GM23338 (cell line): ENCODE measurements at regions not wholly inside any gene's neighbourhood (a gene's known extent, or its start where the extent isn't known, plus 50 kb on each side); places are given as distances from the start of the nearest gene placed in this dataset.

Experiments
- ATAC-seq: fragments of 200-7000 bp; cut with Tn5 transposase; 3 replicates; pipeline ENCODE4 v1.9.1; 2020
- DNase-seq: peaks from one replicate; pipeline ENCODE4 v3.0.0-alpha.2; 2015; ENCODE audit warnings: low spot score
- H2AFZ ChIP-seq: fragments of 200-600 bp; sonication (generic); 2 replicates; pipeline ENCODE4 v1.8.0; 2016; ENCODE audit warnings: antibody characterized with exemption, mild to moderate bottlenecking, moderate library complexity
- H3F3A ChIP-seq: fragments of 200-600 bp; sonication (generic); replicated peaks from 2 replicates; pipeline ENCODE4 v1.8.0; 2017; ENCODE audit warnings: antibody characterized with exemption, mixed run types, low read depth
- H3K27ac ChIP-seq: fragments of 200-600 bp; sonication (generic); 2 replicates; pipeline ENCODE4 v1.6.1; 2016; ENCODE audit warnings: low read depth
- H3K27me3 ChIP-seq: fragments of 200-600 bp; sonication (generic); 2 replicates; pipeline ENCODE4 v1.8.0; 2016; ENCODE audit warnings: mild to moderate bottlenecking, mixed run types, moderate library complexity; ENCODE audit not compliant: insufficient read depth
- H3K36me3 ChIP-seq: fragments of 200-600 bp; sonication (generic); 2 replicates; pipeline ENCODE4 v1.8.0; 2016; ENCODE audit warnings: mild to moderate bottlenecking; ENCODE audit not compliant: insufficient read depth
- H3K4me1 ChIP-seq: fragments of 200-600 bp; sonication (generic); 2 replicates; pipeline ENCODE4 v1.8.0; 2016; ENCODE audit warnings: mild to moderate bottlenecking, moderate library complexity; ENCODE audit not compliant: insufficient read depth
- H3K4me2 ChIP-seq: fragments of 200-600 bp; sonication (generic); 2 replicates; pipeline ENCODE4 v1.7.1; 2017; ENCODE audit warnings: mixed run types
- H3K4me3 ChIP-seq: fragments of 200-600 bp; sonication (generic); 2 replicates; pipeline ENCODE4 v1.6.1; 2016; ENCODE audit warnings: mixed run types
- H3K79me2 ChIP-seq: fragments of 200-600 bp; sonication (generic); replicated peaks from 2 replicates; pipeline ENCODE4 v1.8.0; 2017; ENCODE audit warnings: mild to moderate bottlenecking; ENCODE audit not compliant: insufficient read depth
- H3K9me2 ChIP-seq: fragments of 200-600 bp; sonication (generic); 2 replicates; pipeline ENCODE4 v1.8.0; 2017; ENCODE audit not compliant: insufficient read depth
- H4K20me1 ChIP-seq: fragments of 200-600 bp; sonication (generic); replicated peaks from 2 replicates; pipeline ENCODE4 v1.8.0; 2017; ENCODE audit warnings: mild to moderate bottlenecking; ENCODE audit not compliant: insufficient read depth
- H3K27ac Mint-ChIP-seq: 2 replicates; pipeline ENCODE4 v1.8.0; 2020; ENCODE audit warnings: inconsistent platforms, mild to moderate bottlenecking, moderate library complexity, mixed read lengths
- H3K27me3 Mint-ChIP-seq: 3 replicates; pipeline ENCODE4 v1.8.0; 2022; ENCODE audit warnings: low read depth, mild to moderate bottlenecking, moderate library complexity, mixed read lengths, inconsistent platforms; ENCODE audit not compliant: insufficient read depth, poor library complexity
- H3K36me3 Mint-ChIP-seq: 3 replicates; pipeline ENCODE4 v1.8.0; 2021; ENCODE audit warnings: low read depth, mild to moderate bottlenecking, inconsistent platforms, moderate library complexity, mixed read lengths
- H3K4me1 Mint-ChIP-seq: 3 replicates; pipeline ENCODE4 v1.8.0; 2020; ENCODE audit warnings: mild to moderate bottlenecking, inconsistent platforms, mixed read lengths
- H3K4me3 Mint-ChIP-seq: 3 replicates; pipeline ENCODE4 v1.8.0; 2021; ENCODE audit warnings: moderate library complexity, mild to moderate bottlenecking, inconsistent platforms, mixed read lengths
- H3K9me3 Mint-ChIP-seq: 3 replicates; pipeline ENCODE4 v1.8.0; 2020; ENCODE audit warnings: moderate library complexity, mild to moderate bottlenecking, inconsistent platforms, mixed read lengths
- CREB1 ChIP-seq: fragments of 250-450 bp; sonication (Bioruptor Pico); IDR thresholded peaks from 2 replicates; pipeline ENCODE4 v1.5.0; 2020; ENCODE audit warnings: low read depth, mild to moderate bottlenecking, moderate library complexity
- CTCF ChIP-seq, 2 experiments: fragments of 200-600 bp in 1 of 2; sonication (generic) in 1 of 2; conservative IDR thresholded peaks; 2 replicates each; pipeline versions ENCODE4 v1.5.1 to v1.6.1; 2016 to 2017; ENCODE audit warnings: antibody characterized with exemption in 2 of 2, low read depth in 2 of 2, mild to moderate bottlenecking in 2 of 2, moderate library complexity in 1 of 2
- ETS1 ChIP-seq: IDR thresholded peaks from 2 replicates; pipeline ENCODE4 v1.6.1; 2016; ENCODE audit warnings: antibody characterized with exemption
- EZH2 ChIP-seq: fragments of 200-600 bp; sonication (generic); IDR thresholded peaks from one replicate; pipeline ENCODE4 v1.8.0; 2017; ENCODE audit warnings: antibody characterized with exemption, mild to moderate bottlenecking, low read depth; ENCODE audit not compliant: unreplicated experiment
- EZH2phosphoT487 ChIP-seq: fragments of 200-600 bp; sonication (generic); IDR thresholded peaks from one replicate; pipeline ENCODE4 v1.8.1; 2018; ENCODE audit warnings: antibody characterized with exemption; ENCODE audit not compliant: unreplicated experiment
- JUNB ChIP-seq: IDR thresholded peaks from one replicate; pipeline ENCODE4 v1.6.1; 2016; ENCODE audit warnings: antibody characterized with exemption; ENCODE audit not compliant: unreplicated experiment
- NANOG ChIP-seq: IDR thresholded peaks from 2 replicates; pipeline ENCODE4 v1.6.1; 2016; ENCODE audit warnings: antibody characterized with exemption, borderline replicate concordance
- POLR2AphosphoS5 ChIP-seq: IDR thresholded peaks from 2 replicates; pipeline ENCODE4 v1.6.1; 2016; ENCODE audit warnings: antibody characterized with exemption, low read depth
- REST ChIP-seq: IDR thresholded peaks from one replicate; pipeline ENCODE4 v1.6.1; 2018; ENCODE audit warnings: antibody characterized with exemption; ENCODE audit not compliant: unreplicated experiment
- STAT1 ChIP-seq: IDR thresholded peaks from one replicate; pipeline ENCODE4 v1.6.1; 2016; ENCODE audit warnings: antibody characterized with exemption; ENCODE audit not compliant: unreplicated experiment
- ZNF114 ChIP-seq: fragments of 250-450 bp; sonication (Bioruptor Pico); IDR thresholded peaks from 2 replicates; pipeline ENCODE4 v1.5.0; 2020; ENCODE audit warnings: mild to moderate bottlenecking, moderate library complexity
- ZNF331 ChIP-seq: fragments of 250-450 bp; sonication (Bioruptor Pico); IDR thresholded peaks from 2 replicates; pipeline ENCODE4 v1.5.0; 2020; ENCODE audit warnings: low read depth, mild to moderate bottlenecking, moderate library complexity
- ZNF462 ChIP-seq: fragments of 250-450 bp; sonication (Bioruptor Pico); IDR thresholded peaks from 2 replicates; pipeline ENCODE4 v1.5.0; 2020; ENCODE audit warnings: mild to moderate bottlenecking, moderate library complexity

- Histone ChIP-seq H2AFZ (no peak overlapping the region), H3K4me2 (no peak overlapping the region), H3F3A (no peaks in the 10 kb centered on the region), H3K9me2 (no peaks in the 10 kb centered on the region; the same call in 1 of the 2 replicates), H3K79me2 (no peaks in the 10 kb centered on the region), H3K27me3 (no peaks in the 10 kb centered on the region), H3K4me1 (no peaks in the 10 kb centered on the region), H3K27ac (no peak overlapping the region), H3K4me3 (no peak overlapping the region), H4K20me1 (no peaks in the 10 kb centered on the region), H3K36me3 (no peaks in the 10 kb centered on the region)
- Mint-ChIP-seq H3K9me3 (peaks cover 12% of the 10 kb centered on the region; the same call in 2 of the 3 replicates), H3K27ac (no peak overlapping the region), H3K4me3 (no peak overlapping the region), H3K36me3 (no peaks in the 10 kb centered on the region), H3K27me3 (peaks cover 2% of the 10 kb centered on the region), H3K4me1 (no peaks in the 10 kb centered on the region)
- DNase-seq (no peak), ATAC-seq (no peak)
- TF ChIP-seq EZH2phosphoT487, result no peak
- no peak for TF ChIP-seq CTCF (conservative IDR thresholded peaks at IDR 0.05; ENCODE audit: low read depth in 2 of 2)
- no peak for TF ChIP-seq NANOG
- no peak for TF ChIP-seq REST
- TF ChIP-seq ZNF114 (CRISPR knock-in tag), result no peak
- TF ChIP-seq CREB1 (CRISPR knock-in tag), result no peak
- no peak for TF ChIP-seq POLR2AphosphoS5
- TF ChIP-seq STAT1, result no peak
- TF ChIP-seq EZH2, result no peak
- TF ChIP-seq JUNB, result no peak
- no peak for TF ChIP-seq ETS1
- TF ChIP-seq ZNF462, result no peak
- no peak for TF ChIP-seq ZNF331 (CRISPR knock-in tag)
These were observed 88.7 kb downstream of the SAMD9 start for GRCh38 chr7:93029056-93029455.
